NCI-H1694 (cell line): ENCODE measurements at regions not wholly inside any gene's neighbourhood (a gene's known extent, or its start where the extent isn't known, plus 50 kb on each side); places are given as distances from the start of the nearest gene placed in this dataset.
"Not testable (repeated sequence)": the region's sequence is repeated elsewhere in the genome, so short reads cannot be mapped to it uniquely, and the experiment has no call there.

Experiments used
- DNase-seq: peaks from one replicate; lab custom pipeline; 2025; lab: John Stamatoyannopoulos, UW

GRCh38 chr4:126520731-126521130 is 1112.0 kb upstream of the INTU start:
- no peak for DNase-seq

GRCh38 chr4:126525400-126525799 is 1107.4 kb upstream of the INTU start:
- not testable (repeated sequence) for DNase-seq

- DNase-seq: no peak
Measured at GRCh38 chr4:126526335-126526734, 1106.4 kb upstream of the INTU start.

GRCh38 chr4:126529997-126530396 is 1102.8 kb upstream of the INTU start:
- no peak for DNase-seq

GRCh38 chr4:126530996-126531585 is 1101.7 kb upstream of the INTU start:
- DNase-seq: no peak

GRCh38 chr4:126532527-126532926 is 1100.2 kb upstream of the INTU start:
- DNase-seq: no peak

GRCh38 chr4:126533146-126533805 is 1099.5 kb upstream of the INTU start:
- DNase-seq: no peak

GRCh38 chr4:126539771-126540170 is 1093.0 kb upstream of the INTU start:
- no peak for DNase-seq

- no peak for DNase-seq
Measured at GRCh38 chr4:126541820-126542219, 1090.9 kb upstream of the INTU start.

GRCh38 chr4:126544276-126544675 is 1088.5 kb upstream of the INTU start:
- DNase-seq: no peak

- DNase-seq: not testable (repeated sequence)
Measured at GRCh38 chr4:126546197-126546596, 1086.6 kb upstream of the INTU start.

- no peak for DNase-seq
Measured at GRCh38 chr4:126547352-126547751, 1085.4 kb upstream of the INTU start.

- DNase-seq: no peak
Measured at GRCh38 chr4:126548890-126549289, 1083.9 kb upstream of the INTU start.

GRCh38 chr4:126552321-126552720 is 1080.4 kb upstream of the INTU start:
- no peak for DNase-seq

- no peak for DNase-seq
Measured at GRCh38 chr4:126553248-126553647, 1079.5 kb upstream of the INTU start.

- DNase-seq: no peak
Measured at GRCh38 chr4:126558596-126558995, 1074.2 kb upstream of the INTU start.

- no peak for DNase-seq
Measured at GRCh38 chr4:126559961-126560360, 1072.8 kb upstream of the INTU start.

- DNase-seq: no peak
Measured at GRCh38 chr4:126560794-126561193, 1072.0 kb upstream of the INTU start.

- DNase-seq: no peak
Measured at GRCh38 chr4:126563389-126563788, 1069.4 kb upstream of the INTU start.

- DNase-seq: no peak
Measured at GRCh38 chr4:126564283-126564854, 1068.4 kb upstream of the INTU start.

GRCh38 chr4:126568652-126569570 is 1063.8 kb upstream of the INTU start:
- no peak for DNase-seq

GRCh38 chr4:126572264-126572663 is 1060.5 kb upstream of the INTU start:
- DNase-seq: no peak

GRCh38 chr4:126582737-126583136 is 1050.0 kb upstream of the INTU start:
- no peak for DNase-seq
